Prostate gland (tissue), 2 donors: ENCODE measurements at regions not wholly inside any gene's neighbourhood (a gene's known extent, or its start where the extent isn't known, plus 50 kb on each side); places are given as distances from the start of the nearest gene placed in this dataset.

Source experiments
- DNase-seq: peaks from one replicate; pipeline ENCODE4 v3.0.0-alpha.2; 2019; ENCODE audit warnings: low spot score
- H3K27ac ChIP-seq, 2 donors: fragments of 200-600 bp; sonication (generic); 2 replicates each; pipeline ENCODE4 v1.5.1; 2017 to 2019
- H3K27me3 ChIP-seq: fragments of 200-600 bp; sonication (generic); replicated peaks from 2 replicates; pipeline ENCODE4 v1.5.1; 2019; ENCODE audit not compliant: insufficient read depth
- H3K36me3 ChIP-seq, 2 donors: fragments of 200-600 bp; sonication (generic); 1 replicate in 1 of 2; 2 replicates in 1 of 2; pipeline versions ENCODE4 v1.5.1 to v1.8.1; 2017 to 2019
- H3K4me1 ChIP-seq: fragments of 200-600 bp; sonication (generic); replicated peaks from 2 replicates; pipeline ENCODE4 v1.5.1; 2019
- H3K4me3 ChIP-seq, 2 donors: fragments of 200-600 bp; sonication (generic); 2 replicates each; pipeline ENCODE4 v1.5.1; 2017 to 2019
- H3K9me3 ChIP-seq: fragments of 200-600 bp; sonication (generic); 2 replicates; pipeline ENCODE4 v1.5.1; 2017
- CTCF ChIP-seq, 4 experiments: fragments of 200-600 bp in 2 of 4; fragments of 450-650 bp in 2 of 4; sonication (generic) in 2 of 4; IDR thresholded peaks; 1 replicate in 3 of 4; 2 replicates in 1 of 4; pipeline ENCODE4 v1.5.1; 2016 to 2019; ENCODE audit warnings: antibody characterized with exemption in 4 of 4, mild to moderate bottlenecking in 2 of 4, moderate library complexity in 2 of 4
- POLR2A ChIP-seq: fragments of 450-650 bp; IDR thresholded peaks from one replicate; pipeline ENCODE4 v1.6.1; 2016; ENCODE audit warnings: antibody characterized with exemption, mild to moderate bottlenecking
- POLR2AphosphoS5 ChIP-seq: sonication (generic); formaldehyde crosslinking; IDR thresholded peaks from one replicate; pipeline ENCODE4 v1.6.1; 2017; ENCODE audit warnings: antibody characterized with exemption
- WGBS: methylation state at CpG from one replicate; pipeline ENCODE4 v1.1.5; 2018; 5-methylcytosine and 5-hydroxymethylcytosine counted together
- intact Hi-C: fragments of 100-400 bp; cut with DNase I; formaldehyde crosslinking; loops from one replicate; pipeline ENCODE4 v1.14.2; 2022

GRCh38 chr2:230593765-230594164 lies 118.9 kb upstream of the CAB39 start:
- H3K27ac ChIP-seq = no peak overlapping the region
- DNase-seq = no peak
- H3K27me3 ChIP-seq = no peaks in the 10 kb centered on the region
- 88% methylated on average over 9 of the region's 9 CpGs for WGBS
- no peaks in the 10 kb centered on the region for H3K9me3 ChIP-seq
- intact Hi-C loops = no loop called here
- TF ChIP-seq CTCF (IDR thresholded peaks at IDR 0.05) (no peak), POLR2A (no peak), POLR2AphosphoS5 (no peak)
- no peaks in the 10 kb centered on the region for H3K4me1 ChIP-seq
- H3K4me3 ChIP-seq = no peak overlapping the region
- H3K36me3 ChIP-seq = no peaks in the 10 kb centered on the region

- Histone ChIP-seq H3K27me3 (no peaks in the 10 kb centered on the region), H3K4me3 (no peak overlapping the region), H3K27ac (no peak overlapping the region), H3K9me3 (no peaks in the 10 kb centered on the region), H3K4me1 (no peaks in the 10 kb centered on the region), H3K36me3 (no peaks in the 10 kb centered on the region)
- WGBS = 88% methylated on average over 2 of the region's 3 CpGs
- TF ChIP-seq POLR2AphosphoS5 (no peak), CTCF (IDR thresholded peaks at IDR 0.05) (no peak), POLR2A (no peak)
- DNase-seq = no peak
- intact Hi-C loops = no loop called here
Observed at GRCh38 chr2:230594286-230594840, 118.3 kb upstream of the CAB39 start.

- intact Hi-C loops = no loop called here
- H3K27me3 ChIP-seq = no peaks in the 10 kb centered on the region
- no peaks in the 10 kb centered on the region for H3K4me1 ChIP-seq
- TF ChIP-seq POLR2AphosphoS5 (no peak), CTCF (IDR thresholded peaks at IDR 0.05) (no peak), POLR2A (no peak)
- WGBS = 80% methylated on average over 2 of the region's 2 CpGs
- no peaks in the 10 kb centered on the region for H3K36me3 ChIP-seq
- H3K27ac ChIP-seq = no peak overlapping the region
- no peaks in the 10 kb centered on the region for H3K9me3 ChIP-seq
- no peak overlapping the region for H3K4me3 ChIP-seq
- DNase-seq = no peak
Observed at GRCh38 chr2:230599853-230600252, 112.8 kb upstream of the CAB39 start.

GRCh38 chr2:230600285-230600684 lies 112.4 kb upstream of the CAB39 start:
- TF ChIP-seq POLR2A = no peak
- no peak for TF ChIP-seq POLR2AphosphoS5
- no peak for TF ChIP-seq CTCF (IDR thresholded peaks at IDR 0.05)
- Histone ChIP-seq H3K27ac (no peak overlapping the region), H3K36me3 (no peaks in the 10 kb centered on the region), H3K27me3 (no peaks in the 10 kb centered on the region), H3K4me3 (no peak overlapping the region), H3K4me1 (no peaks in the 10 kb centered on the region), H3K9me3 (no peaks in the 10 kb centered on the region)
- intact Hi-C loops = no loop called here
- WGBS = 58% methylated on average over 5 of the region's 5 CpGs
- no peak for DNase-seq

- WGBS = 38% methylated on average over 4 of the region's 4 CpGs
- no peaks in the 10 kb centered on the region for H3K9me3 ChIP-seq
- H3K4me3 ChIP-seq = no peak overlapping the region
- H3K36me3 ChIP-seq = no peaks in the 10 kb centered on the region
- DNase-seq = no peak
- intact Hi-C loops = no loop called here
- no peaks in the 10 kb centered on the region for H3K27me3 ChIP-seq
- no peak for TF ChIP-seq POLR2A
- no peak for TF ChIP-seq POLR2AphosphoS5
- TF ChIP-seq CTCF (IDR thresholded peaks at IDR 0.05) = no peak
- H3K4me1 ChIP-seq = no peaks in the 10 kb centered on the region
- no peak overlapping the region for H3K27ac ChIP-seq
Observed at GRCh38 chr2:230600881-230601280, 111.8 kb upstream of the CAB39 start.
